ENCODE measurements at regions not wholly inside any gene's neighbourhood (a gene's known extent, or its start where the extent isn't known, plus 50 kb on each side); places are given as distances from the start of the nearest gene placed in this dataset.
"Not testable (repeated sequence)": the region's sequence is repeated elsewhere in the genome, so short reads cannot be mapped to it uniquely, and the experiment has no call there.

DNA sequence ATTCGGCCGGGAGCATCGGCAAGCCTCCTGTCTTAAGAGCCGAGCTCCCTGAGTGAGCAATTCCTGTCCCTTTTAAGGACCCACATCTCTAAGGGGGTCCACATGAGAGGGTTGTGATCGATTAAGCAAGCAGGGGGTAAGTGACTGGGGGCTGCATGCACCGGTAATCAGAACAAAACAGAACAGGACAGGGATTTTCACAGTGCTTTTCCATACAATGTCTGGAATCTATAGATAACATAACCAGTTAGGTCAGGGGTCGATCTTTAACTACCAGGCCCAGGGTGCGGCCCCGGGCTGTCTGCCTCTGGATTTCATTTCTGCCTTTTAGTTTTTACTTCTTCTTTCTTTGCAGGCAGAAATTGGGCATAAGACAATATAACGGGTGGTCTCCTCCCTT is 111.3 kb downstream of the DTWD1 start:
- H3K9me3 Mint-ChIP-seq; H3K36me3 Mint-ChIP-seq; DNase-seq; H3K4me1 Mint-ChIP-seq; H3K27ac Mint-ChIP-seq; H3K4me3 Mint-ChIP-seq; H3K27me3 Mint-ChIP-seq; ATAC-seq (replicated peaks): not testable (repeated sequence)

- not testable (repeated sequence) for H3K4me1 Mint-ChIP-seq; H3K36me3 Mint-ChIP-seq; H3K4me3 Mint-ChIP-seq; H3K27ac Mint-ChIP-seq; H3K9me3 Mint-ChIP-seq; DNase-seq; ATAC-seq (replicated peaks)
- H3K27me3 Mint-ChIP-seq = peaks cover 3 to 14% of the 10 kb centered on the region in 2 donors
Measured at GRCh38 chr15:49734089-49734488, 113.2 kb downstream of the DTWD1 start.

DNA sequence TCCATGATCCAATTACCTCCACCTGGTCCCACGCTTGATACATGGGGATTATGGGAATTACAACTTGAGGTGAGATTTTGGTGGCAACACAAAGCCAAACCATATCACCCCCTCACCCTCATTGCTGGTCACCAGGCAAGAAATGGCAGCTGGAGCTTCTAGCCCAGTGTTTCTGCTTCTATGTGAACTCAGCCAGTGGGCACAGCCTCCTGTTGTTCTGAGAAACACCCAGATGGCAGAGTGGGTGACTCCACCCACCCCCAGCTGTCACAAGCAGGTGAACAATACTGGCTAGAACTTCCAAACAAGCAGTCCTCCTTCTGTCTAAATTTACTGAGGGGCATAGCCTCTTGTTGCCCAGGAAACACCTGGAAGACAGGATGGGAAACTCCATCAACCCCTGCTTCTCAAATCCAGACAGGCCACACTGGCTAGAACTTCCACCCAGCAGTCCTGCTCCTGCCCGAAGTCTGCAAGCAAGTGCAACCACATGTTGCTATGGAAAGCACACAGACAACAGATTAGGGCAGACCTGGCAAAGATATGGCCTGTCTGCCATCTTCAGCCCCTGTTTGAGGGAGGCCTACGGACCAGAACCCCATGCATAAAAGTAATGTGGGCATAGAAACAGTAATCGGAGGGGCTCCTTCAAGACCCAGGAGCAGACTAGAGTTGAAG is 114.1 kb downstream of the DTWD1 start:
- H3K4me1 Mint-ChIP-seq = no peaks in the 10 kb centered on the region
- DNase-seq (no peak), ATAC-seq (replicated peaks) (no peak)
- no peak overlapping the region for H3K4me3 Mint-ChIP-seq
- peaks cover 2 to 3% of the 10 kb centered on the region in 2 donors for H3K9me3 Mint-ChIP-seq
- peaks cover 3 to 14% of the 10 kb centered on the region in 2 donors for H3K27me3 Mint-ChIP-seq
- no peak overlapping the region for H3K27ac Mint-ChIP-seq
- no peaks in the 10 kb centered on the region for H3K36me3 Mint-ChIP-seq

DNA sequence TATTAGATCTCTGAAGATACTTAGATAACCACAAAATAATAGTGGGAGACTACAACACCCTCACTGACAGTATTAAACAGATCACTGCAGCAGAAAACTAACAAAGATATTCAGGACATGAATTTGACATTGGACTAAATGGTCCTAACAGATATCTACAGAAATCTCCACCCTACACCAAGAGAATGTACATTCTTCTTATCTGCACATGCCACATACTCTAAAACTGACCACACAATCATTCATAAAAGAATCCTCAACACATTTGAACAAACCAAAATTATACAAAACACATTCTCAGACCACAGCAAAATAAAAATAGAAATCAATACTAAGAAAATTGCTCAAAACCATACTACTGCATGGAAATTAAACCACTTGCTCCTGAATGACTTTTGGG is 116.3 kb downstream of the DTWD1 start:
- Mint-ChIP-seq H3K9me3 (peaks cover 2 to 3% of the 10 kb centered on the region in 2 donors), H3K27ac (no peak overlapping the region), H3K4me1 (no peaks in the 10 kb centered on the region), H3K36me3 (no peaks in the 10 kb centered on the region), H3K4me3 (no peak overlapping the region), H3K27me3 (peaks cover 3 to 14% of the 10 kb centered on the region in 2 donors)
- DNase-seq (no peak), ATAC-seq (replicated peaks) (no peak)

DNA sequence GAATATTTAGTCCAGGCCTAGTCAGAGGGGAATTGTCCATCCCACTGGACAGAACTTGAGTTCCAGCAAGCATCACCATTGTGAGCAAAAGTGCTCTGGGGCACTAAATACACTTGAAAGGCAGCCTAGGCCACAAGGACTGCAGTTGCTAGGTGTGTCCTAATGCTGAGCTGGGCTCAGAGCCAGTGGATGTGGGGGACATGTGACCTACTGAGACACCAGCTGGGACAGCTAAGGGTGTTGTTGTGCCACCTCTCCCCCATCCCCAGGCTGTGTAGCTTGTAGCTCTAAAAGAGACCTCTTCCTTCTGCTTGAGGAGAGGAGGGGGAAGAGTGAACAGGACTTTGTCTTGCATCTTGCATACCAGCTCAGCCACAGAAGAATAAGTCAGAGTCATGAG is 120.9 kb downstream of the DTWD1 start:
- ATAC-seq (replicated peaks) = no peak
- H3K4me1 Mint-ChIP-seq = no peaks in the 10 kb centered on the region
- peaks cover 0 to 14% of the 10 kb centered on the region in 2 donors for H3K27me3 Mint-ChIP-seq

DNA sequence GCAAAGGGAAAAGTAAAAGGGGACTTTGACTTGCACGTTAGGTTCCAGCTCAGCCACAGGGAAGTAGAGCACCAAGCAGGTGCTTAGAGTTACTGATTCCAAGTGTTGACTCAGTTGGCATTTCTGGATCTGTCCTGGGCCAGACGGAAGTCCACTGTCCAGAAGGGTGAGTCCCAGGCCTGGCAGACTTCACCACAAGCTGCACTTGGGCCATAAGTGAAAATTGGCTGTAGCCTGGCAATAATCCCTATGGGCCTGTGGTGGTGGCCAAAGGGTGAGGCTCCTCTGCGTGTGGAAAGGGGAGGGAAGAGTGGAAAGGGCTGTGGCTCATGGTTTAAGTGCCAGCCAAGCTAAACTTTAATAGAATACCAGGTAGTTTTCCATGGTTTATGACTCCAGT is 121.5 kb downstream of the DTWD1 start:
- H3K27ac Mint-ChIP-seq = no peak overlapping the region
- peaks cover 0 to 4% of the 10 kb centered on the region in 2 donors for H3K9me3 Mint-ChIP-seq
- ATAC-seq (replicated peaks) = no peak
- H3K4me3 Mint-ChIP-seq = no peak overlapping the region
- no peak for DNase-seq
- no peaks in the 10 kb centered on the region for H3K4me1 Mint-ChIP-seq
- H3K36me3 Mint-ChIP-seq = no peaks in the 10 kb centered on the region
- peaks cover 0 to 14% of the 10 kb centered on the region in 2 donors for H3K27me3 Mint-ChIP-seq

More for the DNA sequence above, 120.9 kb downstream of the DTWD1 start:
- Mint-ChIP-seq H3K36me3 (no peaks in the 10 kb centered on the region), H3K27ac (no peak overlapping the region), H3K4me3 (no peak overlapping the region), H3K9me3 (peaks cover 0 to 4% of the 10 kb centered on the region in 2 donors)
- no peak for DNase-seq

- Mint-ChIP-seq H3K4me3 (no peak overlapping the region), H3K27ac (no peak overlapping the region), H3K36me3 (no peaks in the 10 kb centered on the region), H3K27me3 (no peaks in the 10 kb centered on the region), H3K9me3 (peaks cover 0 to 4% of the 10 kb centered on the region in 2 donors), H3K4me1 (no peaks in the 10 kb centered on the region)
- no peak for ATAC-seq (replicated peaks)
- DNase-seq = no peak
Measured at GRCh38 chr15:49747340-49747739, 126.5 kb downstream of the DTWD1 start.

DNA sequence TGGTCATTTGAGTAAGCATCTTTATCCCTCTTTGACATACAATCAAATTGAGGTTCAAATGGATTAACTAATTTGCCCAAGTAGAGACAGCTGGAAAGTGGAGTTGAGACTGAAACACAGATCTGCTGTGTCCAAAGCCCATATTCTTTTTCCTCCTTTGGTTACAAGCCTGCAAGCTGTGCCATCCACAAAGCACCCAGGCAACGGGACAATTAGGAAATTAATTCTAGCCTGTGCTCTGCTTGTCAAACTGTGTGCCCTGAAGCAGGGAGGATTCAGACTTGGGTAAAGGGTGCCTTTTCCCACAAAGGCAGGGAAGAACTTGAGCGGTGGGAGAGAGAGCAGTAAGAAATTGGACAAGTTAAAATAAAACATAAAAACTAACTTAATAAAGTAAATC is 127.9 kb downstream of the DTWD1 start:
- no peak overlapping the region for H3K27ac Mint-ChIP-seq
- H3K4me1 Mint-ChIP-seq = no peaks in the 10 kb centered on the region
- H3K36me3 Mint-ChIP-seq = no peaks in the 10 kb centered on the region
- H3K4me3 Mint-ChIP-seq = no peak overlapping the region
- DNase-seq (no peak), ATAC-seq (replicated peaks) (no peak)
- peaks cover 0 to 4% of the 10 kb centered on the region in 2 donors for H3K9me3 Mint-ChIP-seq
- H3K27me3 Mint-ChIP-seq = no peaks in the 10 kb centered on the region

DNA sequence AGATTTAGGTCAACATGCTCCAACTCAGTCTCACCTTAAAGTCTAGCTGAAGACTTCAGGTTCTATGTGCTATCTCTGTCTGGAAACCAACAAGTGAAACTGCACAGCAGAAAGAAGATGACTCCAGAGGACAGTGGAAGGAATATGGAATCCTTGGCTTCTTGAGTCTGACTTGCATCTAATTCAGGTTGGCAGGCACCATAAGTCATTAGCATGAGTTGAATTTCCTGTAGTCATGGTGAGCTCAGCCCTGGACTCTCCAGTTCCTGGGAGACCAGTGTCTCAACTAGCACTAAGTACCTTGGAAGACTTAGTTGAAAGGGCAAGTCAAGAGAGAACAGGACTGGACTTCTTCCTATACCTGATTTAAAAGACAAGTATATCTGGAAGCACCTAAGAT is 129.7 kb downstream of the DTWD1 start:
- Mint-ChIP-seq H3K27ac (no peak overlapping the region), H3K4me3 (no peak overlapping the region), H3K27me3 (peaks cover 0 to 1% of the 10 kb centered on the region in 2 donors), H3K4me1 (no peaks in the 10 kb centered on the region), H3K9me3 (peaks cover 0 to 4% of the 10 kb centered on the region in 2 donors), H3K36me3 (no peaks in the 10 kb centered on the region)
- ATAC-seq (replicated peaks) = no peak
- no peak for DNase-seq

- H3K36me3 Mint-ChIP-seq = no peaks in the 10 kb centered on the region
- H3K9me3 Mint-ChIP-seq = peaks cover 0 to 2% of the 10 kb centered on the region in 2 donors
- no peak for ATAC-seq (replicated peaks)
- H3K27me3 Mint-ChIP-seq = peaks cover 0 to 3% of the 10 kb centered on the region in 2 donors
- no peak overlapping the region for H3K4me3 Mint-ChIP-seq
- H3K4me1 Mint-ChIP-seq = no peaks in the 10 kb centered on the region
- no peak overlapping the region for H3K27ac Mint-ChIP-seq
- DNase-seq = no peak
Measured at GRCh38 chr15:49751191-49751590, 130.3 kb downstream of the DTWD1 start.

DNA sequence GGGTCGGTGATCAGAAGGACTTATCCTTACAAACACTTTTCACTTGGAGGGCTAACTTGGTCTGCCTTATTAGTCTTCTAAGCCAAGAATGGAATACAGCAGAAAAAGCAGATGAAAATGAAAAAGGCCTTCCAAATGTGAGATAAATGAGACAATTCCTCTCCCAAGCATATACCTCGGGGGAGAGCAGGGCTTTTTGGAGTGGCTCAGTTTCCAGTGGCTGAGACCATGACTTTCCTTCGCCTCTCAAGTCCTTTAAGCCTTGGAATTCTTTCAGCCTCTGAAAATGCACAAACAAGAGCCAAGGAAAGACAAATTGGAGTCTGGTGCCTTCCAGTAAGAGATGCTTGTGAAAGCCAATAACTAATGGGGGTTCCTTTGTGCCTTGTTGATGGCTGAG is 130.9 kb downstream of the DTWD1 start:
- Mint-ChIP-seq H3K27ac (no peak overlapping the region), H3K4me1 (no peaks in the 10 kb centered on the region), H3K36me3 (no peaks in the 10 kb centered on the region), H3K9me3 (no peaks in the 10 kb centered on the region), H3K4me3 (no peak overlapping the region), H3K27me3 (peaks cover 0 to 3% of the 10 kb centered on the region in 2 donors)
- no peak for DNase-seq
- no peak for ATAC-seq (replicated peaks)

DNA sequence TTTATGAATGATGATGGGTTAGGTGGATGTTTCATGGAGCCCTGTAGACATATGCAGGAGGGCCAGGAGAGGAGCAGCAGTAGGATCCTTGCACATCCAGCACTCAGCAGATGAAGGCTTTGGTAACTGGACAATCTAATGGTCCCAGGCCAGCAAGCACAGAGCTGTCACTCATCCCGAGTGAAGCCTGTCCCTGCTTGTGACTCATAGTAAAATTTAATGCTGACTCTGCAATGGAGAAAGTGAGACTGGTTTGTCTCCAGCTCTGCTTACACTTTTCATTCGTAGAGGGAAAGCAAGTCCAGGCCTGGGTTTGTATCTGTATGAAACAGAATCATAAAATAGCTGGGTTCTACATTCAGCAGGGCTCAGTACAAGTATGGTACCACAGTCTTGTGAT is 131.7 kb downstream of the DTWD1 start:
- no peaks in the 10 kb centered on the region for H3K36me3 Mint-ChIP-seq
- H3K4me3 Mint-ChIP-seq = no peak overlapping the region
- H3K4me1 Mint-ChIP-seq = no peaks in the 10 kb centered on the region
- H3K27ac Mint-ChIP-seq = no peak overlapping the region
- peaks cover 0 to 3% of the 10 kb centered on the region in 2 donors for H3K27me3 Mint-ChIP-seq
- no peaks in the 10 kb centered on the region for H3K9me3 Mint-ChIP-seq
- ATAC-seq (replicated peaks) (no peak), DNase-seq (no peak)

DNA sequence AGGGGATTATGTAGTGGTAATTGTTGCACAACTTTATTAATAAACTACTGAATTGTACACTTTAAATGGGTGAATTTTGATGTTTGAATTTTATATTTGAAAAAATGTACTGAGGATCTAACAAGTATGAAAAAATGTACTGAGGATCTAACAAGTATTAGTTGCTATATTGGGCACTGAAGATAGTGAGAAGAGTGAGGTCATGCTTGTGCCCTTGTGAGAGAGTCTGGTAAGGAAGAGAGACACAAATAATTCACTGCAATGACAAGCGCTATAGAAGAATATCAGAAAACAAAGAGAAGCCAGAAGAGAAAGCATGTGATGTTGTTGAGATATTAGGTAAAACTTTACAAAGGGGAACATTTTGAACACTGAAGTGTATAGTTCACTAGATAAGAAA is 137.6 kb downstream of the DTWD1 start:
- Mint-ChIP-seq H3K36me3 (peaks cover 0 to 2% of the 10 kb centered on the region in 2 donors), H3K27ac (no peak overlapping the region), H3K27me3 (peaks cover 0 to 3% of the 10 kb centered on the region in 2 donors), H3K4me3 (no peak overlapping the region), H3K4me1 (no peaks in the 10 kb centered on the region), H3K9me3 (peaks cover 23 to 28% of the 10 kb centered on the region in 2 donors)
- no peak for ATAC-seq (replicated peaks)
- no peak for DNase-seq

- H3K9me3 Mint-ChIP-seq = peaks cover 23 to 28% of the 10 kb centered on the region in 2 donors
- no peaks in the 10 kb centered on the region for H3K4me1 Mint-ChIP-seq
- ATAC-seq (replicated peaks) (no peak), DNase-seq (no peak)
- H3K36me3 Mint-ChIP-seq = peaks cover 0 to 2% of the 10 kb centered on the region in 2 donors
- no peak overlapping the region for H3K4me3 Mint-ChIP-seq
- no peak overlapping the region for H3K27ac Mint-ChIP-seq
- H3K27me3 Mint-ChIP-seq = peaks cover 0 to 3% of the 10 kb centered on the region in 2 donors
Measured at GRCh38 chr15:49758856-49759255, 138.0 kb downstream of the DTWD1 start.

GRCh38 chr15:49760749-49761148 is 139.9 kb downstream of the DTWD1 start:
- peaks cover 0 to 2% of the 10 kb centered on the region in 2 donors for H3K36me3 Mint-ChIP-seq

More at GRCh38 chr15:49760749-49761148, 139.9 kb downstream of the DTWD1 start:
- no peak overlapping the region for H3K27ac Mint-ChIP-seq
- peaks cover 0 to under 1% of the 10 kb centered on the region in 2 donors for H3K27me3 Mint-ChIP-seq
- H3K4me1 Mint-ChIP-seq = no peaks in the 10 kb centered on the region
- DNase-seq = no peak
- no peak for ATAC-seq (replicated peaks)
- H3K4me3 Mint-ChIP-seq = no peak overlapping the region
- peaks cover 24 to 28% of the 10 kb centered on the region in 2 donors for H3K9me3 Mint-ChIP-seq
